HG03039 (cell line): ENCODE measurements at regions not wholly inside any gene's neighbourhood (a gene's known extent, or its start where the extent isn't known, plus 50 kb on each side); places are given as distances from the start of the nearest gene placed in this dataset.
A peak's percentile ranks its signal among the peaks of the same experiment; 100 is the strongest.
"Not testable (repeated sequence)": the region's sequence is repeated elsewhere in the genome, so short reads cannot be mapped to it uniquely, and the experiment has no call there.

ENCODE experiments used
- ATAC-seq: cut with Tn5 transposase; IDR thresholded peaks from one replicate; pipeline ENCODE4 v1.9.1; 2021; ENCODE audit warnings: mild to moderate bottlenecking, moderate library complexity; ENCODE audit not compliant: unreplicated experiment

DNA sequence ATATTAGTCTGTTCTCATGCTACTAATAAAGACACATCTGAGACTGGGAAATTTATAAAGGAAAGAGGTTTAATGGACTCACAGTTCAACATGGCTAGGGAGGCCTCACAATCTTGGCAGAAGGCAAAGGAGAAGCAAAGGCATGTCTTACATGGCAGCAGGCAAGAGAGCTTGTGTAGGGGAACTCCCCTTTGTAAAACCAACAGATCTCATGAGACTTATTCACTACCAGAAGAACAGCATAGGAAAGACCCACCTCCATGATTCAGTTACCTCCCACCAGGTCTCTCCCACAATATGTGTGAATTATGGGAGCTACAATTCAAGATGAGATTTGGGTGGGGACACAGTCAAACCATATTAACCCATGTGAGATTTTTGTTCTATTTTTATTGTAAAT lies 244.5 kb upstream of the TRIB2 start:
- not testable (repeated sequence) for ATAC-seq

DNA sequence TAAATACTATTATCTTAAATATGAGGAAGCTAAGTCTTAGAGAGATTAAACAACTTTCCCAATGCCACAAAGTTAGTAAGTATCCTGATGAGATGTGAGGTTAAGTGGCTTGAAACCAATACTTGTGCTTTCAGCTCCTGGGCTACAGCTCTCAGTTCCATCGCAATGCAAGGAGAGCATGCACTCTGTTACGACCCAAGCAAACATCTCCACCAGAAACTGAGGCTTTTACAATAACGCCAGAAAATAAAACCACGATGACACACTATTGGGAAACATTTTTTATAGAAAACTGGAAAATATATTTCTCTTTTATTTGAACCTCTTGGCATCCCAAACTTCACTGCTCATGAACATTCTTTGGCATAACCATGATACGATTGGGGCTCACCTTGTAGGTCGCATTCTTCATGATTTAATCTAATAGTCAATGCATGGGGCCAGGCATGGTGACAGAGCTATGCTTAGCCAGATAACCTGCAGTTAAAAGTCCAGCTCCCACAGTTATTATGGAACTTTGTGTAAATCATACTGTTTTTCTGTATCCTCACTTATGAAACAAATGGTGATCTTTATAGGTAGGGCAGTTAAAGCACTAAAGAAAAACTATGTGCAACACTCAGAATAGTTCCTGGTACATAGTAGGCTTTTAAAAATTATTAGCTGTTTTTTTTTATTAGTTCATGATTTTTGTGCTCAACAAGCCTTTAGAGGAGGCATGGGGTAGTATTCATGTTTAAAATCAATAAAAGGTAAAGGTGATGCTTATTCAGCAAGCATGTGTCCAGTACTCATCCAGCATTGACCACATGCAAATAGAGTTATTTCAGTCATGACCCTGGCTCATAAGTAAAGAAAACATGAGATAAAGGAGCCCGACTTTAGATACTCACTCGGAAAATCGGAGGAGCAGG lies 238.3 kb upstream of the TRIB2 start:
- ATAC-seq, result no peak

DNA sequence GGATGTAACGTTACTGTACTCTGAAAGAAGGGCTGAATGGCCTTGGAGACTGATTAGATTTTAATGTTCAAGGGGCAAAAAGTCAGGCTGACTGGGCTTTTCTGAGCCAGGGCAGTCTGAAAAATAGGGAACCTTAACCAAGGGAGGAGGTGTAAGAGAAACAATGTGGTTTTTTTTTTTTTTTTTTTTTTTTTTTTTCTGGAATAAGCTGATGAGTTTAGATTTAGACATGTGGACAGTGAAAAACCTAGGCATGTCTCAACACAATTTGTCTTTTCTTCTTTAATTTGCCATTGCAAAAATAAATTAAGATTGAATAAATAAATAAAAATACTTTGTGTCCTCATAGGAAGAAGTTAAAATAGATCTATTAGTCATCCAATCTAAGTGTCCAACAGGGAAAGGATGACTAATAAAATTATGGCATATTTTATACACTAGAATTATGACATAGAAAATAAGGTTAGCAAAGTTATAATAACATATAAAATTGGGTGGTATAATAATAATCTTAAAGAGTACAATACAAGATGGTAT lies 237.6 kb upstream of the TRIB2 start:
- ATAC-seq, result no peak

DNA sequence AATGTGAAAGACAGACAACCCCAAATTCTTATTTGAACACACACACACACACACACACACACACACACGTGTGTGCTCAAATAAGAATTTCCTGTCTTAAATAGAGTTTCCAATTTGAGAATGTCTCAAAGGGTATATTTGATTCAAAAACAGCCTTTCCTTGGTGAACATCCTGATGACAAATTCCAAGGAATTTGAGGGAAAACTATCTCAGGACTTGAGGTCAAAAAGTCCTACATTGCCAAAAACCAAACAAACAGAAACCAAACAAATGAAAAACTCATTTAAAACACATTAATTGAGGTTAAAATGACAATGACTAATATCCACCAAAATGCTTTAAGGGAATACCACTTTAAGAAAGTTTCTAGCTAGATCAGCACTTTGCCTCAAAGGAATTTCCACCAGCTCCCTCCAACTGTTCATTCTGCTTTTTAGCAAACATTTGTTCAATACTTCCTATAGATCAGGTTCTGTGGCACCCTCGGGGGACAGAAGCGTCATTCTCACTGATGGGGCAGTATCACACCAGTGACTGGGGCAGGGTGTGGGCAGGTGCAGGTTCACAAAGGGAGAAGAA lies 232.1 kb upstream of the TRIB2 start:
- no peak for ATAC-seq

DNA sequence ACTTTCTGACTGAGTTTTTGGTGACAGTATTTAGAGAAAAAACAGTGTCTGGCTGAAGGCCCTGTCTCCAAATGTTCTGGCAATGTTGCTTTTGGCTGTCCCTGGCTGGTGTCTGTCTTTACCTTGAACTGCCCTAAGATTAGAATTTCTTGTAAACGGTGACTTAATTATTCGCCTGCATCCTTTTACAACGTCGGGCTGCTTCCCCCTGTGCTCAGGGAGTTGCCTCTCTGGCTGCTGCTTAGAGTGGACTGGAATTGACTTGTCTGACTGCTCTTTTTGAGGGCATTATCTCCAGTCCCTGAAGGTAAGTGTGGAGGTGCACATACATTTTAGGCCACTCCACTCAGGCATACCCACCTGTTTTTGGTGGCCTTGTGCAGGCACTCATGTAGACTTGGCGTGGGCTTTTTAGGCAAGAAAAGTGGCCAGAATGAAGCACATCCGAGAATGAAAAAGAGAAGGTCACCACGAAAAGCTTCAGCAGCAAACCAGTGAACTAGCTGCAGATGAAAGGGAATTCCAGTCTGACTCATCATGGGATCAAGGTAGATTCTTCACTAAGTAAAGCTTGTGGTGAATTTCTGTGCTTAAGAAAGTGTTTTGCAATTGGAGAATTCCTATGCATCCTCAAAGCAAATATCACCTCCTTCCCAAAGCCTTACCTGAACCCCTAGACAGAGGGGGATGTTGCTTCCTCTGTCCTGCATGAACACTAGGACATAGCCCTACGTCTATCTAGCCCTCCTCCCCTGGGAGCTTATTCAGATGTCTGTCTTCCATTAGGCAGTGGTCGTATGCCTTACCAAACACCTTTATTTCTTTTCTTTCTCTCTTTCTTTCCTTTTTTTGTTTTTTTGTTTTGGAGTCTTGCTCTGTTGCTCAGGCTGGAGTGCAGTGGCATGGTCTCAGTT lies 230.3 kb upstream of the TRIB2 start:
- peak; percentile 85 for ATAC-seq

DNA sequence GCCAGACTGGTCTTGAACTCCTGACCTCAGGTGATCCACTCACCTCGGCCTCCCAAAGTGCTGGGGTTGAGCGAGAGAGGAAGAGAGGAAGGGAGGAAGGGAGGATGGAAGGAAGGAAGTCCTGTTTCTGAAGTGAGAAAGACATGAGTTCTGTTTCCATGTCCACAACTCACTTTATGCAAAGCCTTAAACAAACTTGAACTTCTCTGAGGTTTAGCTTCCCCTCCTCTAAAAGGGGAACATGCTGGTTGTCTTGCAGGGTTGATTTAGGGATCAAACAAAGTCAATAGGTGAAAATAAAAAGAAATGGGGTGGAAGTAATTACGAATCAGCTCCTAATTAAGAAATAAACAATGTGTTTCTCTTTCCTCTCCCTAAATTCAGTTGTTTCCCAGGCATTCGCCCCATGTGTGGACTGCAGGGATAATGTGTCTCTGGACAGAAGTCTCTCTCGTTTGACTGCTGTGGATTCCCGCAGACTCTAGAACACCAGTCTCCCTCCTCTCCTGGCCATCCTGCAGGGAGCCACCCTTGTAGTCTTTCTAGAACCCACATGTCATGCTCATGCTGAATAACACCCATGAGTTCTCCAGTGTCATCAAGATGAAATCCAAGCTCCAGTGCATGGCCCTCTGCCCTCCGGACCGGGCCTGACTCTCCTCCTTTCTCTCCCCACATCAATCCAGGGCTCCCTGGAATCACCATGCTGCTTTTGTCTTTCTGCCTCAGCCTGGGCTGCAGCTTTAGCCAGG lies 229.3 kb upstream of the TRIB2 start:
- ATAC-seq, result no peak

DNA sequence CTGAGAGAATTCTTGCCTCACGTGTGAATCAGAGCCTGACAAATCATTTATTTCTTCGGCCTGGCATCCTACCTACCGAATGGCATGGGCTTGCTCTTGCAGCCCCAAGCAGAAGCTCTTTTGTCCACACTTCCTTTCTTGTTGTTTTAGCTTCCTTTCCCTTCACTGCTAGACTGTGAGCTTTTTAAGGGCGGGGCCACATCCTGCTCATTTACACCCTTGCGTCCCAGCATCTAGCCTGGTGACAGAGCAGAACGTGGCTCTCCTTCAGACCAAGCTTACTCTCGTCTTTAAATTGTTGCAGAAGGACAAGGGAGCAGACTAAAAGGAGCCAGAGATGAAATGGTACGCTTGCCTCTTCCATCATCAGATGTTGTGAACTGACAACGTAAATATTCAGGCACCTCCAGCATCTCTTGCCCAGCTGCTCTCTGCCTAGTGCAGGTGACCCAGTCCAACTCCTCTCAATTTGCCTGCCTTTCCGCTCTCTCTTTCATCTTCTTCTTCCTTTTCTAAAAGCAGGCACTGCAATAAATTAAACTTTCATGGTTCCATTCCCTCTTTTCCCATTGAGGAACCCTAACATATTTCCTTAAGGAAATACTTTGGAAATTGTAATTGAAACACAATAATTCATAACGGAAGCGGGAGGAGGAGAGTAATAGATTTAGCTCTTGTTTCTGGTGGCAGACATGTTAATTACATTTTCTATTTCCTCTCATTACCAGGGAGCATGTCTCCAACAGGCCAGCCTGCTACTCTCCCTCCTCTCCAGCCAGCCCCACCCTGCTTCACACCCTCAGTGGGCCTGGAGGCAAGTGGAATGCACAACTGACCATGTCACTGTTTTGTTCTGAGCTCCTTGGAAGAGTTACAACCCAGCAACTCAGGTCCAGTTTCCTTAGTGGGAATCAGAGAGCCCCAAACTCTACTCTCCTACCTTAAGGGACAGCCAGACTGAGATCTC lies 228.1 kb upstream of the TRIB2 start:
- no peak for ATAC-seq

DNA sequence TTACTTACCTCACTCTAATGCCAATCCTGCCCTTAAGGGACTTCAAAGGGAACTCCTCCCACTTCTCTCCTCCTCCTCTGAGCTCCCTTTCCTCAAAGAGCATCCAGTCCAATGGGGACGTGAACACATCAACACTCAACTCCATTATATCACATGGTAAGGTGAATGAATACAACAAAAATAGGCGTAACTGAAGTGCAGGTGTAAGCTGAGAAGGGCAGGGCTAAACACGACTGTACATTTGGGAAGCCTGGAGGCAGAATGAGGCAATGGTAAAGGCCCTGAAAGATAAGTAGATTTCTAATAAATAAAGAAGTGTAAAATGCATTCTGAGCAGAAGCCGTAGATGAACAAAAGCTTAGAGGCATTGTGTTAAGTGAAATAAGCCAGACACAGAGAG lies 226.1 kb upstream of the TRIB2 start:
- ATAC-seq, result no peak

DNA sequence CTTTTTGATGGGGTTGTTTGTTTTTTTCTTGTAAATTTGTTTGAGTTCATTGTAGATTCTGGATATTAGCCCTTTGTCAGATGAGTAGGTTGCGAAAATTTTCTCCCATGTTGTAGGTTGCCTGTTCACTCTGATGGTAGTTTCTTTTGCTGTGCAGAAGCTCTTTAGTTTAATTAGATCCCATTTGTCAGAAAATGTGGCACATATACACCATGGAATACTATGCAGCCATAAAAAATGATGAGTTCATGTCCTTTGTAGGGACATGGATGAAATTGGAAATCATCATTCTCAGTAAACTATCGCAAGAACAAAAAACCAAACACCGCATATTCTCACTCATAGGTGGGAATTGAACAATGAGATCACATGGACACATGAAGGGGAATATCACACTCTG lies 224.4 kb upstream of the TRIB2 start:
- ATAC-seq, result not testable (repeated sequence)

DNA sequence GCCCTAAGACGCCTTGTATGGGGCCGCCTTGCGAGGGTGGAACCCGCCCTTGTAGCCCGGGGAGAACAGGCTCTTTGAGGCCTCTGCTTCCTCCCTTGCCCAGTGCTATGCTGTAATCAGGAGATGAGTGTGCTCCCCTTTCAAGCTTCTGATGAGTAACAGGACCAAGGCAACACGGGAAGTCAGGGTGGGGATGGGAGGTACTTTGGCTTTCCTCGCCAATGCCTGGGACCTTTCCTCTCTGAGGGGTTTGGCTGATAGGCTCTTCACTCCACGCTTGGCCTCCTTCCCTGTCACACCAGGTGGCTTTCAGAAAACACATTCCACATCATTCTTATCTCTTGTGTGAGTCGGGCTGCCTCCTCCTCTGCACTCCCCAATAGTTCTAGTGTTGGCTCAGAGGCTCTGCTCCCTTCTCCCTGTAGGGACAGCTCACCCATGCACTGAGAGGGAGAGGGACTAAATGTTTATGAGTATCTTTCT lies 223.7 kb upstream of the TRIB2 start:
- ATAC-seq, result no peak

DNA sequence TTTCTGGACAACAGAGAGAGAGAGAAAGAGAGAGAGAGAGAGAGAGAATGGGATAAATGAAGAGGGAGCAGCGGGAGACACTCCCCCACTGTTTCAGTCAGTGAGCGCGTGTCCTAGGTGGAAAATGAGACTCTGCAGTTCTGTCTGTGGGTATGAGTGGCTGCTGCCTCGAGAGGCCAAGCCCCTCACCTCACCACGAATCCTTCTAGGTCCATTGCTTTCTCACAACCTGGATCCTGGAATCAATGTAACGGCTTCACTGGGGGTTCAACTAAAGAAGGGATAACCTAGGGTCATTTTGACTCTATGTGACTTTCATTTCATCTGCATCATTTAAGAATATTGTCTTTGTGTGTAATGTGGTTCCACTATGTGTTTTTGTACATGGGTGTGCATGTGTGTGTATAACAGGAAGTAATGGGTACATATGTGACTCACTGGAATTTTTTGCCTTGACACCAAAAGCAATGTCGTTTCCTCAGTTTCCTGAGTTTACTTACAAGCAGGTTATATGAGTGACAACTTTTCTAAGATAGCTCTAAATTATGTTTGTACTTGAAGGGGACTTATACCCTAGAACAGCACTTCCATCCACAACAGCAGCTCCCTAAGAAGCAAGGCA lies 221.4 kb upstream of the TRIB2 start:
- no peak for ATAC-seq

DNA sequence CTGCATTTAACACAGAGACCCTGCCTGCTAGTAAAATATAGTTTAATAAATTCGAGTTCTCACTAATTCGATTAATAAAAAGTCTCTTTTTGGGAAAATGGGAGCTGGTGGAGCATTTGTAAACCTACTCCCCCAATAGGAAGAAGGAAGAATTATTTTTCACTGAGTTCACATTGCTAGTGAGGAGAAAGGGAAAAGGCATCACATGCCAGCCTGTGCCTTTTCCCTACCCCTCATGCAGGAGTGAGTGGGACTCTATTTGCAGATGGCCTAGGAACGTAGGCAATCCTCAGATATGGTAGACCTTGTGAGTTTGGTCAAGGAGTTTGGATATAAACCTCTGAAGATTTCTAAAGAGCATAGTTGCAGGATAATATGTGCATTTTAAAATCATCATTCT lies 218.4 kb upstream of the TRIB2 start:
- no peak for ATAC-seq

DNA sequence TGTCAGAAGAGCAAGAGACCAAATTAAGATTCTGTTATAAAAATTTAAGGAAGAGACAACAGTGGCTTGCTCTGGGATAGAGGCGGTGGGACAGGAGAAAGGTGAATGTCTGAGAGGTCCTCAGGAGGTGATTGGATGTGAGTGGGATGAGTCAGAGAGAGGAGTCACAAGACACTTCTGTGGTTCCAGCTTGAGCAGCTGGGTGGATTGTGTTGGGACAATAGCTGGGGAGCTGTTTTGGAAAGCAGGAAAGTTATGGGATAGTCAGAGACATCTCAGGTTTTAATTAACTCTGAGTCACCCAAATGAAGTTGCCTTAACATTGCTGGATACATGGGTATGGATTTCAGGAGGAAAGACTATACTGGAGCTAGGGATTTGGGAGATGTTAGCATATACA lies 218.0 kb upstream of the TRIB2 start:
- ATAC-seq, result no peak

DNA sequence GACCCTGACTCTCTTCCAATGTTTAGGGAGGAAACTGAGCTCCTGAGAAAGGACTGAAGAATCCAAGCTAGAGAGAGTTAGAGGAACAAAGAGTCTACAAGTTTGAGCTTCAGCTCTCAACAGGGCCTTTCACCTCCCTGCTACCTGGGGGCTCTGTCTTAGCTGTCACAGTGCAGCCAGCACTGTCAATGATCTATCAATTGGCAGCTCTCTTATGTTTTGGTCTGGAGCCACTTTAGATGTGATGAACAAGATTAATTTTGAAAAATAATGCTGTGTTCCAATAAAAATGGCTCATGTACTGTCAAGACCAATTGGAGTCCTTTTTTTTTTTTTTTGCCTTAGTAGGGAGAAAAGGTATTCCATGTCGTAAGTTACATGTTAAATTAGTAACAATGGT lies 215.8 kb upstream of the TRIB2 start:
- ATAC-seq, result no peak

DNA sequence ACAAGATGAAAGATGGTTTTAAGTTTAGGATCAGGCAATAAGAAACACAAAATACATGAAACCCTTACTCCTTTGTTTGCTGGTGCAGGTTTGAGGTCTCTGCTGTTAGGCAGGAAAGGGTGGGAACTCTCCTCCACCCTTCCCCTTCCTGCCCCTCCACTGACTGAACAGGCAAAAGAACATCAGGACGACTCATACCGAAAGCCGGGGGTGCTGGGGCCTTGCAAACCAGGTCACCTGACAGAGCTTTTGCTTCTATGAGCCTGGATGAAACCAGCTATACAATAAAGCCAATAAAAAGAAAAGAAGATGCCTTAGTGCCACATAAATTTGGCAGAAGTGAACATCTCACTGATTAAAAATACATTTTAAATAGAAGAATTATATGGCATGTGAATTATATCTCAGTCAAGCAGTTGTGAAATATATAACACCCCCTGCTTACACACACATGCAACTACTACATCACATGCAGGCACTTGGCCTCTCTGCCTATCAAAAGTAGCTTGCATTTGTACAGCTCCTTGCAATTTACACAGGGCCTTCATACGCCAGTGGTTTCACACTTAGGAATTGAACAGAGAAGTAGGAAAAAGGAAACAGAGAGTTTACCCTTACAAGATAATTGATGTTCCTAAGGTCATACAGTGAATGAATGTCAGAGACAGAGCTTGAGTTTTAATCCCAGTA lies 215.1 kb upstream of the TRIB2 start:
- peak; percentile 93 for ATAC-seq

DNA sequence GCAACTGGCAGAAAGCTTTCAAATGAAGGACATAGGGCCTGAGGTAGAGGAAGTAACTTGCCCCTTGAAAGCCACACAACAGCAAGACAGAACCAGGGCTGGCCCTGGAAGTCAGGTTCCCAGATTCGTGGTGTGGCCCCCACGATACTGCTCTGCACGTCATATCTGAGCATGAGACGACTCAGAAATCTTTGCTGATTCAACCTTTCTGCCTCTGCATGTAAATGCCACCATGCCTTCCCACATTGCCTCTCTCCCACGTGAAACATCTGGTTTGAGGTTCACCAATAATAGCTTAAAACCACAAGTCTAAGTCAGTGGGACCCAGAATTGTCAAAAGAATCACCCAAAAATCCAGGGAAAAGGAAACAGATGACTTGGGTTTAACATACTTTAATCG lies 214.0 kb upstream of the TRIB2 start:
- no peak for ATAC-seq

DNA sequence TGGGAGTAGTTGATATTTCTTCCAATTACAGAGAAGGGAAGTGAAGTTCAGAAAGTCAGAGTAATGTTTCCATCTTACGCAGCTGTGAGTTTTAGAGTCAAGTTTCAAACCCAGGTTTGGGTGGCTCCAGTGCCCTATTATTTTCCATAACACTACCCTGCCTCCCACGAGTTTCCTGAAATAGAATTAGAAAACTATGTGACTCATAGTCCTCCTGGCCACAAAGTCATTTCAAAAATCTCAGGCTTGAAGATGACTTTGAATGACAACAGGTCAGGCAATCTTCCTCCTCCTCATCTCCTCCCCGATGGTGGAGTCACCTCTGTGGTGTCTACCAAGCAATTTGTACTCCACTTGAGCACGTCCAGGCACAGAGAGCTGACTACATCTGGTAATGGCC lies 212.3 kb upstream of the TRIB2 start:
- peak; percentile 33 for ATAC-seq

DNA sequence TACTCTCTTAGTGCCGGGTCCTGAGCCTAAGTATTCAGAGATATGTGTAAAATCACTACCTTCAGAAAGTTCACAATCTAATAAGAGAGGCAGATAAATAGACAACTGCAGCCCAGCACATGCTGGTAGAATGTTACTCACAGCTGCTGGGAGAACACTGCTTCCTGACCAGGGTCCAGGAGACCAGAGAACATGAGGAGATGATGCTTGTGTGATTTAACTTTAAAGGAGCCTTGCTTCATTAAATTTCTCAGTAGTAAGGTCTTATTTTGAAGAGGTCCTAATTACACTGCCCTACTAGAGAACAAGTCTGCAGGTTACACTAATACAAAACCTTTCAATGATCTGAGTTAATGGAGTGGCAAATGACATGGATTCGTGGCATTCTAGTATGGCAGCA lies 209.9 kb upstream of the TRIB2 start:
- no peak for ATAC-seq
